ENCODE measurements at regions not wholly inside any gene's neighbourhood (a gene's known extent, or its start where the extent isn't known, plus 50 kb on each side); places are given as distances from the start of the nearest gene placed in this dataset.

DNA sequence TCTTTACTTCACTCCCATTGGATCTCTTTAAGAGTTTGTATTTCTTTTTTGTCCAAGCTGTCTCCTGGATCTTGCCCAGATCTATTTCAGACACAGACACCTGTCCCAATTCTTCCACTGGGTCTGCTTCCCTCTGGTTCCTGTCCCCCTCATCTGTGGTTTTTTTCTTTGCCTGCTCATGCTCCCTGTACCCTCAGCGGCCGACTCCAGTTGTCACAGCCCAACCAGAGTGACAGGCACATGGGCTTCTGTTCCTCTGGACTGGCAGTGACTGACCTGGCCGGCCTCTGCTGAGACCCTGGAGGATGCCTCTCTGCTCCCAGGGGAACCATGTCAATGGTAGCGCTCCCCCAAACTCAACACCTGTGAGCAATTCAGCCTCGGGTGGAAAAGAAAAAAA is 142.6 kb downstream of the WSCD1 start:
- DNase-seq (ENCODE audit: low spot score) = no peak

DNA sequence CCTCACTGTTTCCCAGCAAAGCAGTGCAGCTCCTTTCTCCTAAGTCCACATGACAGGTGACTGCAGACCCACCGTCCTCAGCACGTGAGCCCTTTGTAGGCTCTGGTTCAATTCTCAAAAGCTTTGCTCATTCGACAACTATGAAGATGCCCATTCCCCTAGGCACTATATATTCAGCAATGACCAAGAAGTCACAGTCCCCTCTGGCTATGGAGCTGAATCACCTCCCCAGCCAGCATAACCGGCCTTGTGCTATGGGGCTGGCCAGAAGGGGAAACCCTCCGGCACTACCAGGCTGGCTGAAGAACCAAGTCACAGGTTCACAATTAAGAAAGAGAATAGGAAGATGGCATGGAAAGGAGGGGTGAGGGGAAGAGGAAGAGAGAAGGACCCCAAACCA is 139.7 kb downstream of the WSCD1 start:
- no peak for DNase-seq (ENCODE audit: low spot score)

DNA sequence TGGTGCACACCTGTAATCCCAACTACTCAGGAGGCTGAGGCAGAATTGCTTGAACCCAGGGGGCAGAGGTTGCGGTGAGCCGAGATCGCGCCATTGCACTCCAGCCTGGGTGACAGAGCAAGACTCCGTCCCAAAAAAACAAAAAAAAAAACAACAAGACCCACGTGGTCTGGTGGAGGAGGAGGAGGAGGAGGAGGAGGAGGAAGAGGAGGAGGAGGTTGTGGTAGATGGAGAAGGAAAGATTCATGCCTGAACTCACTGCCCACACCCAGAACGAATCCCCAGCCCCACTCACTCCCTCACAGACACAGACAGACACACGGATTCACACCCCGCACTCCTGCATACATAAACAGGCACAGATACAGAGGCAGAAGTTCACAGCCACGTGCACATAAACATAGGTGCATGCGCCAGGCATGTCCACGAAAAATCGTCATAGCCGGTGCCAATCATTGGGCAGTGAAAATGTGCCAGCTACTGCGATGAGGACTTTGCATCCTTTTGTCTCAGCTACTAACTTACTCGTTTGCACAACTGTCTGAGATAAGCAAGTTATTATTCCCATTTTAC is 138.5 kb downstream of the WSCD1 start:
- DNase-seq (ENCODE audit: low spot score) = no peak

DNA sequence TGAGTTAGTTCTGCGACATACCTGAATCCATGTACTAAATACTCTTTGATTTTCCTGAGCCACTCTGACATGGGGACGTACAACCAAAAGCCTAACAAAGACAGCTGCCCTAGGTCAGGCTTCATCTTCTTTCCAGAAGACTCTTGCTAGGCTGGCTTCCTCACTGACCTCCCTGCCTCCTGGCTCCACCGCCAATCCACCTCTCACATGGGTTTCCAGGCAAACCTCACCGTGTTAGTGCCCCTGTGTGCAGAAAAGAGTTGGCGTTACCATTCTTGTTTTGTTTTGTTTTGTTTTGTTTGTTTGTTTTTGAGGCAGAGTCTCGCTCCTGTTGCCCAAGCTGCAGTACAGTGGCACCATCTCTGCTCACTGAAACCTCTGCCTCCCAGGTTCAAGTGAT is 135.3 kb downstream of the WSCD1 start:
- DNase-seq (ENCODE audit: low spot score) = no peak

DNA sequence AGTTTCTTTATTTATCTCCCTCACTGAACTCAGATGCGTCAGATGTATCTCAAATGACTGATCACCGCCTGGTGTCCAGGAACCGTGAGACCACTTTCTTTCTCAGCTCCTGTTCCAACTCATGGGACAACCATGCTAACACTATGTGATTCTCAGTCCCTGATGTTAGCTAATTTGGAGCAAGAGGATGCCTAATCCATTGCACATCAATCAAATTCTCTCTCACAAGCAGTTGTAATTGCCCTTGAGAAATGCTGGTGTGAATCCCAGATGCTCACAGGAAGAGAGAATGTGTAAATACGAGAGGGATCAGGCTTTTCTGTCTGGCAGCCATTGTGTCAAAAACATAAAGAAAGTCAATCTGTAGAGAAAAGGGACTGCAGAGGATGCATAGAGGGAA is 134.9 kb downstream of the WSCD1 start:
- no peak for DNase-seq (ENCODE audit: low spot score)

DNA sequence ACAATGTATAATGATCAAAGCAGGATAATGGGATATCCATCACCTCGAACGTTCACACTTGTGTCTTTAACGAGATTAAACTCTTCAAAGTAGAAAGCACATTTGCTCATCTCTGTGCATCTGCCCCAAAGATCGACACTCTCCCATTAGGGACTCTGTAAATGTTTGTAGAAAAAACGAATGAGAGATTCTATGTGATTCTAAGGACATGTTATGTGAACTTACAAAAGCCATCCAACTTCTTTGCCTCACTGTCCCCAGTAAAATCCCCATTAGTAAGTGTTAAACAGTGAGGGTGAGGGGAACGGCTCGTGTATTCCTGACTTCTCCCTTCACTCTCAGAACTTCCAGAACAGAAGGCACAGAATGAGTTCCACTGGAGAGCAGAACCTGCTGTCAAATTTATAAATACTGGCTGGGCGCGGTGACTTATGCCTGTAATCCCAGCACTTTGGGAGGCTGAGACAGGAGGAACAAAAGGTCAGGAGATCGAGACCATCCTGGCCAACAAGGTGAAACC is 134.1 kb downstream of the WSCD1 start:
- no peak for DNase-seq (ENCODE audit: low spot score)

DNA sequence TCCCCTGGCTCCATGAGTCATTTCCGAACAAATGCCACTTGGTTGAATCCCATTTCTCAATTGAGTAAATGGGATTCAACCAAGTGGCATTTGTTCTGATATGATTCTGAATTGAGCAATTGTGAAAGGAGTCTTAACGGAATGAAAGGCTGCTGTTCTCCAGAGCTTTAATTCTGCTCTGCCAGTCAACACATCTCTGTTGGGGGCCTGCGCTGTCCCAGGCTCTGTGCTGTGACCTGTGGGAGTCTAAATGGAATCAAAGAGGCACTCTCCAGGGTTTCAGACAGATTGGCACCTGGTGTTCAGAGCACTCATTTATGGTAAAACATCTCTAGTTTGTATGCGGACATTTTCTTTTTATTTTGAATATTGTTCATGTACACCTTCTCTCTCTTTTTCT is 126.2 kb downstream of the WSCD1 start:
- DNase-seq (ENCODE audit: low spot score) = no peak

DNA sequence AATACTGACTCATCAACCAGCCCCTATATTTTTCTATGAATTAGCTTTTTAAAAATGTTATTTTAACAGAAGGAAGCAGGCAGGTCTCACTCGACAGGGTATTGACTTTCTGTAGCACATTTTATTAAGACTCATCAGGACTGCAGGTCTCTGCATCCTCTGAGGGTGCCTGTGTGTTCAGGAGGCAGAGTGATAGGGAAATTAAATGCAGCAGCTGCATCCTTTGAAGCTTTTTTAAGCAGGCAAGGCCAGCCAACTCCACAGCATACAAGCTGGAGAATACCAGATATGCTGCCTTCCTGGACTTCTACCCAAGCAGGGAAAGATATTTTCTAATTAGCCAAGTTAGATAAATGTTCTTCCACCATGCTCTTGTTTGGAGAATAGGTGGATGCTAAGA is 124.9 kb downstream of the WSCD1 start:
- DNase-seq (ENCODE audit: low spot score) = no peak

DNA sequence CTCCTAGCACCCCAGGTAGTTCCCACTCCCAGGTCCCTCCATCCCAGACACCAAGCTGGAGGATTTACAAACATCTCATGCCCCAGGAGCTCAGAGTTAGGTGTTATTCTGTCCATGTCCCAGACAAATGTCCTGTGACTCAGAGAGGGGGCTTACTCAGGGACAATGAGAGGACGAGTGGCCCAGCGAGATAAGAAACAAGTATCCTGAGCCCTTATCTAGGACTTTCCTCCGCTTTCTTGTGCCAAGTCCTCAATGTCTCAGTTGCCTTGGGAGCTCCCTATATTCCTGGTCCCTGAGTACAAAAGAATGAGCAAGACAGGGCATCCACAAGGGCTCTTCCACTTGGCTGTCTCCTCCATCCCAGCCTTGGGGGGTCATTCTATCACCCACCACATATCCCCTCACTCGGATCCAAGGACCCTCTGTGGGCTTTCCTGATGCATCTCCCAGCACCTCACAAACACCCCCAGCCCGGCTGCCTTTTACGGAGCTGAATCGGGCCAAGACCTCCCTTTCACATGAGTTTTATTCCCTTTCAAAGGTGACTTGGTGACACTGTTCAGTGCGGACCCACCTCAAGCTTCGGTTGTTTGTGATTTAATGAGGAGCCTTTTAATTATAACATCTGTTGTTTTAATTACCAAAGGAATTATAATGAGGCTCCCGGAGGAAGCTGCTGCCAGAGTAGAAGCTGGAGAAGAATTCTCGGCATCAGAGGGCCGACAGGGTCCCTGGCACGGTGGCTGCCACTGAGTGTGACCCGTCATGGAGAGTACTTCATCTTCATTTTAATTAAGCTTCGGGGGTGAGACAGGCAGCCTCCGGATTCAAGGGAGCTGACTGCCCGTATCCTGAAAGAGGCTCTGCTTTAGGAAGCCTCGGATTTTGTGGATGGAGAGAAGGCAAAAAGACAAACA is 121.5 kb downstream of the WSCD1 start:
- no peak for DNase-seq (ENCODE audit: low spot score)

DNA sequence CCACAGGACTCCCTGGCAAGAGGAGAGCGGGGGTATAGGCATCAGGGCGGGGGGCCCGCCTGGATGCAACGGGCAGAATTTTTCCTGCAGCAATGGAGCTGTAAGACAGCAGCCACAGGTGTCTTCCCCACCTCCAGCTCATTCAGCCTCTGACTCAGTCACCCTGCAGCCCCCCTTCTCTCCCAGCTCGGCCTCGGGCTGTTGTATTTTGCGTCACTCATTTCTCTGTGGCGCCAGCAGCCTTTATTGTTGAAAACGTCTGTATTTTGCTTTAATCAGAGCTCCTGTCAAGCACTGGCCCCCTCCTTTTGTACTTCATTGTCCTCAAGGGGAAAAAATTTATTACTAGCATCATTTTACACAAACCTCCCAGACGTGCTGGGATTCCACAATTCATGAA is 117.7 kb downstream of the WSCD1 start:
- no peak for DNase-seq (ENCODE audit: low spot score)

DNA sequence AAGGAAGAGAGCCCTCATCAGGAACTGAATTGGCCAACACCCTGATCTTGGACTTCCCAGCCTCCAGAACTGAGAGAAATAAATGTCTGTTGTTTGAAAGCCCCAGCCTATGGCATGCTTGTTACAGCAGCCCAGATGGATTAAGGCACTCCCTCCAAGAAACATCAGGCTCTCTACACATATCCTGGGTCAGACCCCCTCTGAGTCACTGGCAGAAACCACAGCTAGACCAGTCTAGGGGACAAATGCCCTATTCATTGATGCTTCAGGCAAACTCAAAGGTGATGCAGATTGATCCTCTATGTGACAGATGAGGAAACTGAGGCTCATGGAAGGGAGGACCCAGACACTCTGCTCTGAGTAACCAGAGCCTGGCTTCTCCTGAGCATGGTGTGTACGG is 116.8 kb downstream of the WSCD1 start:
- no peak for DNase-seq (ENCODE audit: low spot score)

DNA sequence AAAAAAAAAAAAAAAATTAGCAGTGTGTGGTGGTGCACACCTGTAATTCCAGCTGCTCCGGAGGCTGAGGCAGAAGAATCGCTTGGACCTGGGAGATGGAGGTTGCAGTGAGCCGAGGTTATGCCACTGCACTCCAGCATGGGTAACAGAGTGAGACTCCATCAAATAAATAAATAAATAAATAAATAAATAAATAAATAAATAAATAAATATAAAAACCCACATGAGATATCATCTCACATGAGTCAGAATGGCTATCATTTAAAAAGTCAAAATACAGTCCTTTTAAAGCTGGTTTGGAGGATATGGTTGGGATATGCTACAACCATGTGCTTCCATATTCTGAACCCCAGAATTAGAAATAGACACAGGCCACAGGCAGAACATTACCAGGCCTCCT is 114.3 kb downstream of the WSCD1 start:
- no peak for DNase-seq (ENCODE audit: low spot score)

DNA sequence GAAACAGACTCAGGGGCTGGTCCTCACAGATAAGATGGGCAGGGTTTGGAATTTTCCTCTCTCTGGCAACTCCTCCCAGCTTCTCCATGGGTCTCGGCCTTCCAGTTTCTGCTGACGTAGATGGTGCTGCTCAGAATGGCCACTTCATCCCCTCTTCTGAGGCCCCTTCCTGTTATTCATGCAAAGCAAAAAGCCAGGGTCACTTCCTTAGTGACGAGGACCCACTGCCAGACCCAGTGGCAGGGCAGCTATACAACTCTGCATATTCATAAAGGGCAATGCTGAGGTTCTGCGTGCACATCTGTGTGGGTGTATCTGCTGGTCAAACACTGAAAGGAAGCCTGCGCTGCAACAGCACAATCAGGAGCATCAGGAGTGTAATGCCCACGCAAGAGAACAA is 108.8 kb downstream of the WSCD1 start:
- DNase-seq (ENCODE audit: low spot score) = no peak

DNA sequence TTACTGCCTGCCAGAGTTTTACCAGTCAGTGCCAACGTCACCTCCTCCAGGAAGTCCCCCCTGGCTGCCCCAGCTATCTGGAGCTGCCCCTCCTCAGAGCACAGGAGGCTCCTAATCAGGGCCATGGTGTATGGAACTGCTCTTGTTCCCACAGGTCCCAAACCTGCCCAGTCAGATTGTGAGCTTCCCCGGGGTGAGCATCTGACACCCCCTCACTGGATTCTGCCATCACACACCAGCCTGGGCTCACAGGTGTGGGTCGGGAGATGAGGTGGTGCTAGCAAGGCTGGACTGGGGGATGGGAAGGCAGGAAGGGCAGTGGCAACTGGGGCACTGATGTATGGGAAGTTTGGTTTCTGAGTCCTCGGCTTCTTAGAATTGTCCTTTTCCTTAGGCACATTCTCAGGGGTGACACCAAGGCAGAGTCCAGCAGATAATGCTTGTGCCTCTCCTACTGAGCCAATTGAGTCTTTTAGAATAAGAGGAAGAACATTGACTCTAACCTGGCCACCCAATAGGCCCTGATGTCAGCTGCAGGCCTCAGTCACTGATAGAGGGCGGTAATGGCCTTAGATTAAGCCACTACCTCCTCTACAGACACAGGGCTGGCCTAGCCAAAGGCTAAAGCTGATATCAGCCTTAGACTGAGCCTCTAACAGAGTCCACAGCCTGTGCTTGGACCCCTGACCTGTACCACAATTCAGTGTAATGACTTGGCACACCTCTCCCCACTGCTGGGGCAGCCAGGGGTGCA is 107.9 kb downstream of the WSCD1 start:
- DNase-seq (ENCODE audit: low spot score) = no peak

All from SW480 (cell line).